ENCODE measurements at regions not wholly inside any gene's neighbourhood (a gene's known extent, or its start where the extent isn't known, plus 50 kb on each side); places are given as distances from the start of the nearest gene placed in this dataset.

- no peaks in the 10 kb centered on the region for H3K9me3 ChIP-seq (ENCODE audit: control insufficient read depth, insufficient read depth, low read length)
- H2BK5ac ChIP-seq (ENCODE audit: low read depth, low read length, poor library complexity, severe bottlenecking): no peak overlapping the region
- H2AK5ac ChIP-seq (ENCODE audit: low read depth, low read length): no peak overlapping the region
- H3K4me2 ChIP-seq (ENCODE audit: low read depth, low read length): no peak overlapping the region
- no peak overlapping the region for H3K56ac ChIP-seq (ENCODE audit: extremely low read depth, insufficient read depth, low read length)
- no peaks in the 10 kb centered on the region for H3K36me3 ChIP-seq (ENCODE audit: control insufficient read depth, insufficient read depth, low read length)
- dilution Hi-C loops (cut with HindIII; ENCODE audit: low sequenced_read_pairs, unreplicated experiment) (no loop called here), intact Hi-C loops (cut with micrococcal nuclease) (no loop called here), in situ Hi-C loops (cut with MboI; ENCODE audit: low sequenced_read_pairs) (no loop called here)
- no TSS peak for BruUV-seq (replicated peaks)
- peaks cover 3% of the 10 kb centered on the region; the same call in 1 of the 2 replicates for H3K9me1 ChIP-seq (ENCODE audit: insufficient read depth, low read length)
- 100% methylated on average over 1 of the region's 4 CpGs; no CpG with 5 or more reads in 1 of the 2 experiments for WGBS, 2 experiments (ENCODE audit: extremely low coverage in 2 of 2, insufficient read length in 1 of 2)
- peaks cover 5% of the 10 kb centered on the region for H3K4me1 ChIP-seq (ENCODE audit: control insufficient read depth, insufficient read depth, low read length)
- no peak overlapping the region for H3K4ac ChIP-seq (ENCODE audit: low read depth, low read length)
- no peaks in the 10 kb centered on the region for H3K79me1 ChIP-seq (ENCODE audit: low read depth in 1 of 2, low read length in 2 of 2)
- no peak overlapping the region for H3K18ac ChIP-seq (ENCODE audit: low read depth, low read length)
- no peaks in the 10 kb centered on the region for H3K27me3 ChIP-seq (ENCODE audit: control insufficient read depth, insufficient read depth, low read length)
- DNase-seq (no peak), ATAC-seq (ENCODE audit: low read depth) (no peak)
- H2BK120ac ChIP-seq (ENCODE audit: low read depth, low read length): no peak overlapping the region
- H3K27ac ChIP-seq (ENCODE audit: insufficient read depth, low read length): no peak overlapping the region
- H4K20me1 ChIP-seq (ENCODE audit: insufficient read depth, low read length): no peaks in the 10 kb centered on the region
- ChIA-PET CTCF (no interaction called here), POLR2A (ENCODE audit: unreplicated experiment) (no interaction called here)
- H4K8ac ChIP-seq (ENCODE audit: low read depth in 2 of 2, low read length in 2 of 2): no peak overlapping the region
- H2BK20ac ChIP-seq (ENCODE audit: low read depth, low read length): no peak overlapping the region
- H2AFZ ChIP-seq (replicated peaks; ENCODE audit: low read length, poor library complexity): no peak overlapping the region
- H3K4me3 ChIP-seq (ENCODE audit: insufficient read depth, low read depth, low read length): no peak overlapping the region
- H4K91ac ChIP-seq (ENCODE audit: insufficient read depth, low read depth, low read length): no peak overlapping the region
- H3K14ac ChIP-seq (replicated peaks; ENCODE audit: low read depth, low read length): no peak overlapping the region
- no peak overlapping the region for H2AK9ac ChIP-seq (replicated peaks; ENCODE audit: low read depth, low read length, poor library complexity)
- H3K9ac ChIP-seq (ENCODE audit: low read depth, low read length): no peak overlapping the region
- H2BK15ac ChIP-seq (ENCODE audit: low read depth, low read length): no peak overlapping the region
- H4K5ac ChIP-seq (ENCODE audit: low read depth, low read length): no peak overlapping the region
- H3K23ac ChIP-seq (ENCODE audit: low read depth, low read length): no peak overlapping the region
- no peak for TF ChIP-seq ELK1 (IDR thresholded peaks at IDR 0.05; ENCODE audit: borderline replicate concordance, low read depth, low read length)
- TF ChIP-seq RAD21 (IDR thresholded peaks at IDR 0.05; ENCODE audit: low read length): no peak
- TF ChIP-seq MXI1 (IDR thresholded peaks at IDR 0.05; ENCODE audit: borderline replicate concordance, low read depth, low read length): no peak
- no peak for TF ChIP-seq MAZ (IDR thresholded peaks at IDR 0.05; ENCODE audit: borderline replicate concordance, low read depth, low read length)
- TF ChIP-seq SMC3 (IDR thresholded peaks at IDR 0.05; ENCODE audit: low read depth, low read length): no peak
- no peak for TF ChIP-seq CHD1 (IDR thresholded peaks at IDR 0.05; ENCODE audit: low read depth, low read length)
- TF ChIP-seq CTCF (conservative IDR thresholded peaks at IDR 0.05; ENCODE audit: low read depth, low read length): no peak
- no peak for TF ChIP-seq RFX5 (IDR thresholded peaks at IDR 0.05; ENCODE audit: low read depth, low read length)
- no peak for TF ChIP-seq POLR2A (IDR thresholded peaks at IDR 0.05; ENCODE audit: low read depth, low read length)
- no peak for TF ChIP-seq RCOR1 (IDR thresholded peaks at IDR 0.05; ENCODE audit: insufficient replicate concordance, low read length)
- no peak for TF ChIP-seq USF2 (IDR thresholded peaks at IDR 0.05; ENCODE audit: low read depth, low read length)
- no peak for TF ChIP-seq FOS (IDR thresholded peaks at IDR 0.05; ENCODE audit: low read depth, low read length)
- no peak for TF ChIP-seq NFE2L2 (IDR thresholded peaks at IDR 0.05; ENCODE audit: low read depth, low read length)
- no peak for TF ChIP-seq CEBPB (IDR thresholded peaks at IDR 0.05; ENCODE audit: low read depth, low read length)
- no peak for TF ChIP-seq BHLHE40 (IDR thresholded peaks at IDR 0.05; ENCODE audit: low read depth, low read length)
- TF ChIP-seq MAFK (IDR thresholded peaks at IDR 0.05; ENCODE audit: low read depth, low read length): no peak
Observed at GRCh38 chr2:157143901-157144300, 113.6 kb upstream of the GALNT5 start.

All from IMR-90 (cell line).